Ecto neural progenitor cell (in vitro differentiated cells): ENCODE measurements at regions not wholly inside any gene's neighbourhood (a gene's known extent, or its start where the extent isn't known, plus 50 kb on each side); places are given as distances from the start of the nearest gene placed in this dataset.

Experiments
- DNase-seq: peaks from one replicate; pipeline ENCODE4 v3.0.0-alpha.2; 2018; ENCODE audit warnings: low spot score

DNA sequence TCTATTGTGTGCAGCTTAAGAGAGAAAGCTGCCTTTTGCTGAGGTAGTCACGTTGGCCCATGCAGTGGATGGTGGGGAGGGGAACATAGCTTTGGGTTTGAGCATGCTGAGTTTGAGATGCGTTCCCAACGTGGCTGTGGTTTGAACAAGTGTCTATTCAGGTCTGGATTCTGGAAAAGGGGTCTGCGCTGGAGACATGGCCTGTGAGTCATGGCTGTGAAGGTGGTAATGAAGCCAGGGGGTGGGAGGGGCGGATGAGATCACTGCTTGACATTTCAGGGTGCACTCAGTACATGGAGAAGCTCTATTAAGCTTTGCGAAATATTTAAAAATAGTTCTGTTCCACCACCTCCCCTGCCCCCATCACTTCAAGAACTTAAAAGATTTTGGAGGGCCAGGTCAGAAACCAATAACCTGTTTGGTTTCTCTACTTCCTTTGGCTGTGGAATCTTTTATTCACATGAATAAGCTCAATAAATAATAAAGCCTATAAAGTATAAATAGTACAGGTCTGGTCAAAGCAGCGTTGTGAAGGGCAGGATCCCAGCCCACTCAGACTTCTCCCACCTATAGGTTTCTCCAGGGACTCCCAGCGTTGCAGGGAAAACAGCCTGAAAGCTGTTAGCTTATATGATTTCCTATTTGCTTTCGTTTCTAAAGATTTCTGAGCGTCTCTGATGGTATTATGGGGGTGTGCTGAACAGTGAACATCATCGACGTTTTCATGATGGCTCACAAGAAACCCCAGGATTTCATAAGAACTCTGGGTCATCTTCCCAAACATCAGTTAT is 189.9 kb downstream of the NSG2 start:
- no peak for DNase-seq

DNA sequence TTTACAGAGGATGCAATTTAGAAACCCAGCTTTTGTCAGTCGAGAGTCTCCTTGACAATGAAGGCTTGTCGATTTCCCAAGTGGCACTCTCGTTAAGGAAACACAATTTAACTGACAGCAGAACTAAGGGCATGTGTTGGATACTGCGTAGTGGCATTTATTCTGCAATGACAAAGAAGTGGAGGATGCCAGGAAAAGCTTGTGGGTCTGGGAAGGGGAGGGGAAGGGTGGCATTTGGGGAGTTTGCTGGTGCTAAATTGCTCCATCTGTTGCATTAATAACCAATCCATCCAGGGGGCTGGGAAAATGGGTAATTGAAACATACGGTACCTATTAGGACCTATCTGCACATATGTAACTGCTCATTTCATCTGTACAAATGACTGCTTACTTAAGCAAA is 190.6 kb downstream of the NSG2 start:
- DNase-seq = no peak

DNA sequence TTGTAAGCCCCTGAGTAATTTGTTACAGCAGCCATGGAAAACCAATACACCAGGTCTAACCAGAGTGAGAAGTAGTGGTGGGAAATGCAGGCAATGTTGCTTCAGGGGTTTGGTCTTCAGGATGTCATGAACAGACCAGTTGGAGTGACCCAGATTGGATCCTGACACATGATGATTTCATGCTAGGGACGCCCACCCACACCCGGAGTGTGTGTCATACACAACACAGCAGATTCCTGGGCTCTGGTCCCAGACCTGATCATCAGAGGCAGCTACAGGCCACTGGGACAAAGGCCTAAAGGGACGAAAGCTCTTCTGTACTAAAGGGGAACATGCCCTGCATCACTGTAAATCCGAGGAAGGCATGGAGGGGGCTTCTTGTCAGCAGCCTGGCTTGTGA is 194.2 kb downstream of the NSG2 start:
- DNase-seq = no peak

DNA sequence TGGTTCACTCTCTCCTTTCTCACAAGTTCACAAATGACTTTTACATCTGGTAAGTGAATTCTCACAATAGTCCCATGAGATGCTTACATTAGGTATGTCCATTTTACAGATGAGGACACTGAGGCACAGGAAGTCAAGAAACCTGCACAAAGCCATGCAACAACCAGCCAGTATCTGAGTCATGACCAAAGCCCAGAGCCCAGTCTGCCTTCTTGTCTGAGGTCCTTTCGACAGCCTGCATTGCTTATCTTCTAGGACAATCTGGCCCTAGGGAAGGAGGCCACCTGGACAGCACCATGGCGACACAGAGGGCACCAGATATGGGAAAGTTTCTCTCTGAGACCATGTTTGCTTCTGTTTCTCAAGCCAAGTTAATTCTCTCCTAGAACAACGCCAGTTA is 197.1 kb downstream of the NSG2 start:
- DNase-seq = no peak

DNA sequence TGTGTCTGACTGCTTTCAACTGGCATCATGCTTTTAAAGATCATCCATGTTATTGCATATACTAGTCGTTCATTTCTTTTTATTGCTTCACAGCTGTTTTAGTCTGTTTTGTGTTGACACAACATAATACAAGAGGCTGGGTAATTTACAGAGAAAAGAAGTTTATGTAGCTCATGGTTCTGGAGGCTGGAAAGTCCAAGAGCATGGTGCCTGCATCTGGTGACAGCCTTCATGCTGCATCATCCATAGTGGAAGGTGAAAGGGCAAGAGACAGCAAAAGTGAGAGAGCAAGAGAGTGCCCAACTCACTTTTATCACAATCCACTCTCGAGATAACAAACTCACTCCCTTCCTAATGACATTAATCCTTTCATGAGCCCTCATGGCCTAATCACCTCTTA is 198.4 kb downstream of the NSG2 start:
- DNase-seq = no peak

DNA sequence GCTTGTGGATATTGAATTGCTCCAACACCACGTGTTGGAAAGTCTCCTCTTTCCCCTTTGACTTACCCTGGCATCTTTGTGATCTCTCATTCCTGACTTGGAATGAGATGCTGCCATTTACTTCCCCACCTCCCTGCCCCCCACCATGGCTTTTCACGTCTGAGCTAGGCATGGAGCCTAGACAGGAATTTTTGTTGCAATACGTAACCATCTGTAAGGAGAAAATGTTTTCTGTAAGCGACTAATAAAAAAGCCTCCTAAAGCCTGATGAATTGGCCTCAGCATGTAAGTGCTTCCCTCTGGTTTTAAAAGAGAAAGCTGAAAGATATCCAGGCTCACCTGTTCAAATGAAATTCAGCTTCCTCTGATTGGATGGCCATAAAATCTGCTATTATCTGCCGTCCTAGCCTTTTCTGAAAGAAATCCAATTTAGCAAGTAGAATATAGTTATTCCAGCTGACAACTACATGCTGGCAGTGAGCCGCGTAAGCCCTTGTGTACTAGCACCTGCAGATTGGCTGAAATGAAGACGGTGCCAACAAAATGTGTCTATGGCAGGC is 200.1 kb downstream of the NSG2 start:
- DNase-seq = no peak

DNA sequence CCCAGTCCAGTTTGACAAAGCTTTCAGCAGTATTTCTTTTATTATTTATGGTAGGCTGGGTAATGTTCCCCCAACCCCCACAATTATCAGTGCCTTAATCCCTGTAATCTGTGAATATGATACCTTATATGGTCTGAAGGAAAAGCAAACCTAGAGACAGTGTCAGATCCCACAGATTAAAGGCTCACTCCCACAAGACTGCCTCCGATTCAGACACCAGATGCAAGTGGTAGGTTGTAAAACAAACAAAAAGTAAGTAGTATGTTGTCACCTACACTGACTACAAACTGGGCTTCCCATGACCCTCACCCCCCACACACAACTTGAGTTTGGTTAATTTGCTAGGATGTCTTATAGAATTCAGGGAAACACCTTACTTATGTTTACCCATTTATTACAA is 201.2 kb downstream of the NSG2 start:
- DNase-seq = no peak

DNA sequence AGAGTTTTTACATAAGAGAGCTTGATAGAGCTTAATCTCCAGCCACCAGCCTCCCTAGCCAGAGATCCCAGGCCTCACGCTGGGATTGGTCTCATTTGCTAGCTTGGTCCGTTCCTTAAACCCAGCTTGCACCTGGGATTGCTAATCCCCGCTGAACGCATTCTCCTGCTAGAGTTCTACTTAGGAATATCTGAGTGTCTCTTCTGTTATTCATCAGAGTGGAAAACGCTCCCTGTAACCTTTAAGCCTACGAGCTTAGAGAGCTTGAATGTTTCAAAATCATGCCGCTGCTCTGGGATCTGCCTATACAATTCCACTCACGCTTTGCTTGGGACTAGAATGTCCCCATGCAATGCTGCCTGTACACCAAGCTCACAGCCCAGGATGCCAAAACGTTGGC is 201.8 kb downstream of the NSG2 start:
- no peak for DNase-seq

DNA sequence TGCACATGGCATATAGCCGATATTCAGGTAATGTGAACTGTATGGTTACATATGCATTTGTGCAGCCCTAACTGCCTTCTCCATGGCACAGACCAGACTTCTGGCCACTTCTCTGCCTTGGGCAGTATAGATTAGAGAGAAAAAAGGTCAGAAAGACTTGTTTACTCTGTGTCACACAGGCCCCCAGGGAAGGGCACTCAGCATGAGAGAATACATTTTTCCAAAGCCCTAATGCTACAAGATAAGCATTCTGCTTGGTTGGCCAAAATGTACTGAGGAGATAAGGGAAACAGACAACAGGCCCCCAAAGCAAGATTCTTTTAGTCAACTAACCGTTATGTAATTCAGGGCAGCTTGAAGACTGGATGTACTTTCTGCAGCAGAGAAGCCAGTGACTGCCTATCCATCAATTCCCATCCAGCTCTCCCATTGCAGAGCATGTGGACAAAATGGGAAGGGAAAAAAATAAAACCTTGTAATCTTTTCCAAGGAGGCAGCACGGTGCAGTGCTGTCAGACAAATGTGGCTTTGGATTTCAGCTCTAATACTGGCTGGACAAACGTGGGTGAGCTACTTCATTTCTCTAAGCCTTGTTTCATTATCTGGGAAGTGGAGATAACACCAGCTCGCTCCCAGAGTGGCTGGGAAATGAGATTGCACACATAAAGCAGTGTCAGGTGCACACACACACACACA is 205.9 kb downstream of the NSG2 start:
- DNase-seq = no peak

DNA sequence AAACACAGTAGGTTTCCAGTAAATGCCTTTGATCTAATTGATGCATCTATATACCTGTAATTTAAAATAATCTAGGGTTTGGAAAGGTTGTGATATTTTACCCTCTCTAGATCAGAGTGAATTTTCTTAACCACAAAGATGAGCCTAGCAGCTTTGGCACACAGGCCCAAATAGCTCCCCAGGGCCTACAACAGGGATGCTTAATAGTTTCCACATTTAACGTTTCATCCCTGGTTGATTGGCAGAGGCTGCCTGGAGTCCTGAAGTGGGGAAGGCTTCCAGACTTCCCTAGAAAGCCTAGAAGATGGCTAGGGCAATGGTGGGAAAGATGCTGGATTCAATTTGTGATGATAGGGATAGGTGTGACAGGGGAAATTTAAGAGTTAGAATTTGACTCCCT is 206.6 kb downstream of the NSG2 start:
- DNase-seq = no peak

DNA sequence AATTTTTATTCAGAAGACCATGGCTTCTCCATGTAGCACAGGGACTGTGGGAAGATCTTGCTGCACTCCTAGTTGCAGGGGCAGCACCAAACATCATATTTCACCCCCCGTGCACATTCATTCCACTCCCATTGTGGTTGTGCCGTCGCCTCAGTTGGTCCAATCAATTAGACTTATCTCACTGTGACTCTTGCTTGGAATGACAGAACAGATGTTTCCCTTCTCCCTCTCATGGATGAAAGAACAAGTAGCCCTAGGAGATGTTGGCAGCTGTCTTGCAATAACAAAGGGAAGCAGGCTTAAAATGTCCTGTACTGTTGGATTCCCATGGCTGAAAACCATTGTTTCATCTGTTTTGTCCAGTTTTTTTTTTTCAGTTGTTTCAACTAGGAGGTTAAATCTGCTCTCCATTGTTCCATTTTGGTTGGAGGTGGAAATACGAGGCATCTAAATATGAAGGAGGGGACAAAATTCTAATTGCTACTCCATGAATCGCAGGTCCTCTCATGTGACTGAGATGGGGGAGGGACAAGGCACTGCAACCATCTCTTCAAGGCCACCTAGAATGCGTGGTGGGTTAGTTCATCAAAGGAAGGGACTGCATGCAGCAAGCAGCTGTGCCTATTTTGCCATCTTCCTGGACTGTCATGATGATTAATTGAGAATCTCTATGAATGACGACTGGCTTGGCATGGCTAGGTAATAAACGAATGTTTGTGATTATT is 214.4 kb downstream of the NSG2 start:
- no peak for DNase-seq

DNA sequence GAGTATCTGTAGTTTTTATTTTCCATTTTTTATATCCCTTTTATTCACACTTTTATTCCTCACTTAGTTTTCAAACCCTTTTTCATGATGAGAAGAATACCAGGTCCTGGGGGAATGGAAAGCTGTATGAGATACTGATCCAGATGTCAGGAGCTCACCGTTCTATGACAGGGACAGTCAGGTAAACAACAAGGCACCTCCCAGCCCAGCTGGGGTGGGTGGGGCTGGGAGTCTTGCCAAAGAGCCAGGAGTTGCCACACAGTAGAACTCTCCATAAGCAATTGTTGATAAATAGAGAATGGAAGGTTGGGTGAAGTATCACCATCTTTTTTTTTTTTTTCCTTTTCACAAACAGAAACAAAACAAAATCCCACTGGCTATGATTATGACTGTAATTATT is 225.8 kb downstream of the NSG2 start:
- no peak for DNase-seq

DNA sequence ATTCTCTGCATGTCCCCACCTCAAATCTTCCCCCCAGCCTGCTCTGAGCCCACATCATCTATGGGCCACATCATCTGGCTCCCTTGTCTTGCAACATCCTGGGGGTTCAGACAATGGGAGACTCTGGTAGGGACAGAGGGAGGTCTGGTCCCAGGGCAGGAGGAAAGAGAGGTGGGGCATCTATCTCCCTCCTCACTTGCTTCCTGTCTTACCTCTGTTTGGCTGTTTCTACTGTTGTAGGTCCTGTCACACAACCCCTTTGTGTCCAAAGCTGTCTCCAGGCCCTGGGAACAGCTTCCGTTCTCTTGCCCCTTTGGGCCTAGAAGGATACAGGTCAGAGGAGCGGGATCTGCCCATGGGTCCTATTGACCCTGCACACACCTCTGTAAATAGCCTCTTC is 227.2 kb downstream of the NSG2 start:
- no peak for DNase-seq

DNA sequence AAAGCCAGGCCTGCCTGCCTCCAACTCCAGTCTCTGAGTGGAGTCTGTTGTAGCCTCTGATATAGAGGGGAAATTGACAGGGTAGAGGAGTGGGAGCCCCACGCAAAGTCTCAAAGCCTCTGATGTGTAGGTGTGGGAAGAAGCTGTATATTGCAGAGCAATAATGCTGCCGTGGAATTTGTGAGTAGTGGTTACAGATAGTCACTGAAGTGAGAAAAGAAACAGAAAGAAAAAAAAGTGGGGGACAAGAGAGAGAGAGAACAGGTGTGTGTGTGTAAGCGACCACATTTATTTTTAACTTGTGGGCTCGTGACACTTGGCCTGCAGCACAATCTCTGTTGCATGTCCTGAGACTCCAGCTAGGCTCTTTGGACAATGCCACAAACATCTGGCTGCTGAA is 227.8 kb downstream of the NSG2 start:
- DNase-seq = no peak

DNA sequence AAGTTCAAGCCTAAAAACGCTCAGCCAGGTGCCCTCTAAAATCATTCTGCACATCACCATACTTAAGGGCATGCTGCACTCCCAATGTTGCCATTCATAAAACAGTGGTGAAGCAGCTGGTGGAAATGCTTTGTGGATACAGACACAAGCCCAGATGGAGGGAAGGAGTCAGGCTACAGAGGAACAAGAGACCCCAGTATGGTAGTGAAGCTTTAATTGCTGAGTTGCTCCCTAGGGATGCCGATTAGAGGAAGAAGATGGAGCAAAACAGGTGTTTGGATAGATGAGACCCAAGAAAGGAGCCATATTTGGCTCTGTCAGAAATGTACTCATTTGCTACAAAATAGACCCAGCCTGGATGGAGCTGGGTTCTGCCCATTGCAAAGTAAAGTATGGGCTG is 230.5 kb downstream of the NSG2 start:
- DNase-seq = no peak

DNA sequence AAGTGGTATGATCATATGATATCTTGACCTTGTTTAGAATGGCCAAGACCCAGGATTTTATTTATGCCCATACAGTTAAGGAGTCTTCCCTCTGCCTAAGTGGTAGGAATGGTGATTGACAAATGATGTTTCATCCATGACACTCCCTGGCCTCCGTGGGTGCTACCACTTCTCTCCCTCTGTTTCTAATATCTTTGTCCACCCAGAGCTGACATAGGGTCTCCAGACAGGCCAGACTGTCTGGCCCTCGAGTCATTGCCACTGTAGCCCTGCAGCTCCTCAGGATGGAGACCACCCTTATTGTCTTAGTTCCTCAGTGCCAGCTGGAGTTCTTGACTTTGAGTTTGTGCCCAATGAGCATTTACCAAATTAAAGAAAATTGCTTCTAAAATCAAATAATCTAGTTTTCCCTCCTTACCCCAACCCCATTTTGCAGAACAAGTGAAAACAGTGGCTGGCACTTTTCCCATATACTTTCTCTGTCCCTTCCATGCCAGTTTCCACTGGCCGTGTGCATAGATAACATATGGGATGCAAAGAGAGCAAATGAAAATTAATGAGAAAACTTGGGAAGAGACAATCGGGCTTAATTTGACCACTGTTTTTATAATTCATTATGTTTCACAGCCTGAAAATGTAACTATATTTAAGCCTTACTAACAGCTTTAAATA is 235.7 kb downstream of the NSG2 start:
- DNase-seq = no peak

DNA sequence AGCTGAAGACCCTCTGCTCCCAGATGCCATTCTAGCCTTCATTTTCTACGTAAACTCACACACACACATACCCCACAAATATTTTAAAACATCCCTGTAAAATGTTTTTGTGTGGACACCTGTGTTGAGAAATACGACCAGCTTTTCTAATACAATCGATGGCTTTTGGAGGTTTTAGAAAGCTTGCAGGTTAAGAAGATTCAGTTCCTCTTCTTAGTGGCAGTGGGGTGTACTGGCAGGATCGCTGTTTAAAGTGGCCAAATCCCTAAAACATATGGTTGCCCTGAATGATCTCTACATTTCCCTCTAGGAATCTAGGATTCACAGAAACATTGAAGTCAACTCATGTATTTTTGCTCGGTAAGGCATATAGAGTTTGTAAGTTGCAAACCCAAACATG is 236.3 kb downstream of the NSG2 start:
- no peak for DNase-seq

DNA sequence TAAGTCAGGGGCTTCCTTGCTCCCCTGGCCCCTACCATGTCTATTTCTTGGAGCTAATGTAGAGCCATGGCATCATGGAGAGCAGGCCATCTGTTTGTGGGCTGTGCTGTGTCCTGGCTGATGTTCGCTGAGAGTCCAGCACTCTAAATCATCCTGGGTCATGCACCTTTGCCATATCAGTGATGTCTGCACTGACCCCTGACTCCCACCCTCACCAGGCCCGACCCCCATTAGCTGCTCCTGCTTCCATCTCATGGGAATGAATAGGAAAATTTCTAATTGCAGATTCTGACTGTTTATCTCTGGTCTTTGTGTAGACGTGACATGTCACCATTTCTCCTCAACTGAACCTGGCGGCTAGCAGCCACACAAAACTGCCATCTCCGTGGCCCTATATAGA is 236.9 kb downstream of the NSG2 start:
- no peak for DNase-seq

DNA sequence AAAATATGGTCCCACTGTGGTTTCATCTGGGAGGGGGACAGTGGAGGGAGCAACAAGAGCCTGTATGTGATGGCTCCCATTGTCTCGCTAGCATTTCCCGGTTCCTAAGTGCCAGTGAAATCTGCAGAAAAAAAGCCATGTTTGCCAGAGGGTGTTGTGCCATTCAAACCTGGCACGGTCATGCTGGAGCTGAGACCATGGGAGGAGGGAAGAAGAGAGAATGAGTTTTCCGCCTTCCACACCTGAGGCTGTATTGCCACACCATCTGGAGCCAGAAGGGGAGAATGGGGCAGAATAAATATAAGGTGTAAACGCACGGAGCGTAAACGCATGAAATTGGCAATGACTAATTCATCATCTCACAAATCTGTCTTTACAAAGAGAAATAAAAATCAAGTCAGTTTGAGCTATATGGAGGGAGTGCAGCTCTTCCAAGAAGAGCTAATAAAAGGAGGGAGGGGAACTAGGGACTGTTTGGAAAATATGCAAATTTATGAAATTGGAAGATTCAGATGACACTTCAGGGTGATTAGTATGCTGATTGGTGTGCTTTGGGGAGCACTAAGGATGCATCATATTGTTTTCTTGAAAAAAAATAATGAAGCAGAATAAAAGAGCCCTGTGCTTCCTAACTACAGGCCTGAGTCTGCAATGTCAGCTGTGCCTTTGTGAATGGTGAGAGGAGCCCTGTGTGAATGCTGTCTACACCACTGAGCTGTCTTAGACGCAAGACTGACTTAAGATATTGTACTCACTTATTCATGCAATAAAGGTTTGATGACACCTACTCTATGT is 237.9 kb downstream of the NSG2 start:
- no peak for DNase-seq

DNA sequence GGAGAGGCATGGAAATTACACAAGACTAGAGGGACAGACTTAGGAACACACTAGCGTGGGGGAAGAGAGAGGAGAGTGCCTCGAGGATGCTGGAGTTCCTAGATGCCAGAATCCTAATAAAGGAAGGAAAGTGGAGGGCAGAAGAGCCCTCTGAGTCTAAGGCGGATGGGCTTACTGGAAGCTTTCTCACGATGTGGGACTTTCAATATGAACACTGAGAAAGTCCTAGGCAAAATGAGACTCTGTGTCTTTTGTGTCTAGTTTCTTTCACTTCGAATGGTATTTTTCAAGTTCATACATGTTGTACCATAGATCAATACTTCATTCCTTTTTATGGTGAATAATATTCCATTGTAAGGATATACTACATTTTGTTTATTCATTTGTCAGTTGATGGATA is 239.4 kb downstream of the NSG2 start:
- no peak for DNase-seq

DNA sequence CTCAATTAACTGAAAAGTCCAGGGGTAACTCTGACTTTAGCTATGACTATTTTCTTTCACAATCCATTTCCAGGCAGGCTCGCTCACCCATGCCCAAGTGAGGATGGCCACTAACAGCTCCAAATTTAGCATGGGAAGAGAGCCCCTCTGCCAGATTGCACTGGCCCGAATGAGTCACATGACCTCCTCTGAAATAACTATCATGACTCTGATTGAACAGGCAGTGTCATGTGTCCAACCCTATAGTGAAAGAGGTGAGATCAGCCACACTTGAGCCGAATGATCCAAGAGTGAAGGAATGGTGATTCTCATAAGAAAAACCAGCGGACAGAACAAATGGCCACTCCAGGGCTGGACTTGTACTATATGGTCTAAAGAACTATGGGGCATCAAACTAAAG is 242.3 kb downstream of the NSG2 start:
- DNase-seq = no peak

DNA sequence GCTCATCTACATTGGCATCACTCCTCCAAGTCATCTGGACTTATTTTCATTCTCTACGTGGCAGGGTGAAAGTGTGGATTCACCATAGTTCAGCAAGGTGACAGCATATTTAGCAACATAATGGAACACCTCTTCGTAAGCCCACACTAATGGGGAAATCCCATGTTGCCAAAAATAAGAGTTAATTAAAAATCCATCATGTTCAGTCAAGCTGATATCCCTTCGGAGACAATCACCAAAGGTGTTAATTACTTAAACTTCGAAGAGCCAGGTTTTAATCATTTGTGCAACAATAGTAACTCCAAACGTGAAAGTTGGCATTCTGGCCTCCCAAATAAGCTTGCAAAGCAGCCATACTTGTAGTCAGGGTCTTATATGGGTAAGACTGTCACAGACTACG is 242.9 kb downstream of the NSG2 start:
- no peak for DNase-seq
